Neuronal stem cell (in vitro differentiated cells): ENCODE measurements at regions not wholly inside any gene's neighbourhood (a gene's known extent, or its start where the extent isn't known, plus 50 kb on each side); places are given as distances from the start of the nearest gene placed in this dataset.

Experiments used
- DNase-seq: peaks from one replicate; pipeline ENCODE4 v3.0.0-alpha.2; 2013; ENCODE audit warnings: low spot score
- H2AFZ ChIP-seq: one replicate; pipeline ENCODE4 v1.6.1; 2013; ENCODE audit warnings: mild to moderate bottlenecking, low read length, inconsistent platforms
- H2AK5ac ChIP-seq: 2 replicates; pipeline ENCODE4 v1.6.1; 2013; ENCODE audit warnings: low read depth, mild to moderate bottlenecking, inconsistent platforms, low read length, moderate library complexity, mixed read lengths
- H2BK120ac ChIP-seq: 2 replicates; pipeline ENCODE4 v1.6.1; 2013; ENCODE audit warnings: low read depth, mild to moderate bottlenecking, inconsistent platforms, low read length, moderate library complexity, mixed read lengths
- H2BK12ac ChIP-seq: one replicate; pipeline ENCODE4 v1.6.1; 2013; ENCODE audit warnings: low read length, inconsistent platforms
- H2BK15ac ChIP-seq: 2 replicates; pipeline ENCODE4 v1.6.1; 2013; ENCODE audit warnings: mild to moderate bottlenecking, low read length, inconsistent platforms, mixed read lengths
- H2BK5ac ChIP-seq: one replicate; pipeline ENCODE4 v1.6.1; 2013; ENCODE audit warnings: inconsistent platforms, mild to moderate bottlenecking, low read length, moderate library complexity
- H3K14ac ChIP-seq: one replicate; pipeline ENCODE4 v1.6.1; 2013; ENCODE audit warnings: low read length, inconsistent platforms
- H3K18ac ChIP-seq: 2 replicates; pipeline ENCODE4 v1.6.1; 2013; ENCODE audit warnings: low read length, inconsistent platforms
- H3K23ac ChIP-seq: 2 replicates; pipeline ENCODE4 v1.6.1; 2013; ENCODE audit warnings: low read depth, mild to moderate bottlenecking, mixed read lengths, low read length, inconsistent platforms; ENCODE audit not compliant: poor library complexity
- H3K27ac ChIP-seq: replicated peaks from 3 replicates; pipeline ENCODE4 v1.5.1; 2013; ENCODE audit warnings: low read length, inconsistent platforms
- H3K27me3 ChIP-seq, 3 experiments: 2 replicates each; pipeline ENCODE4 v1.6.1; 2013; ENCODE audit warnings: low read length in 3 of 3, mild to moderate bottlenecking in 2 of 3, inconsistent platforms in 1 of 3, low read depth in 1 of 3, mixed read lengths in 1 of 3, moderate library complexity in 1 of 3; ENCODE audit not compliant: control insufficient read depth in 3 of 3, insufficient read depth in 3 of 3
- H3K36me3 ChIP-seq, 2 donors: replicated peaks in 1 of 2; 2 replicates each; pipeline ENCODE4 v1.6.1; 2013; ENCODE audit warnings: low read length in 2 of 2; ENCODE audit not compliant: control insufficient read depth in 2 of 2, insufficient read depth in 2 of 2
- H3K4ac ChIP-seq: 2 replicates; pipeline ENCODE4 v1.6.1; 2013; ENCODE audit warnings: inconsistent platforms, mild to moderate bottlenecking, low read length, moderate library complexity
- H3K4me1 ChIP-seq, 2 donors: 1 replicate in 1 of 2; 2 replicates in 1 of 2; pipeline ENCODE4 v1.6.1; 2013; ENCODE audit warnings: low read length in 2 of 2, low read depth in 1 of 2; ENCODE audit not compliant: control insufficient read depth in 2 of 2, insufficient read depth in 1 of 2
- H3K4me2 ChIP-seq: one replicate; pipeline ENCODE4 v1.6.1; 2013; ENCODE audit warnings: mild to moderate bottlenecking, low read length, inconsistent platforms; ENCODE audit not compliant: insufficient read depth, poor library complexity, severe bottlenecking
- H3K4me3 ChIP-seq, 2 donors: 2 replicates each; pipeline ENCODE4 v1.5.1; 2013; ENCODE audit warnings: low read length in 2 of 2, mild to moderate bottlenecking in 2 of 2, inconsistent platforms in 1 of 2, moderate library complexity in 1 of 2
- H3K79me1 ChIP-seq: one replicate; pipeline ENCODE4 v1.6.1; 2013; ENCODE audit warnings: low read depth, mild to moderate bottlenecking, inconsistent platforms, low read length, moderate library complexity
- H3K9ac ChIP-seq: one replicate; pipeline ENCODE4 v1.6.1; 2013; ENCODE audit warnings: mild to moderate bottlenecking, low read depth, low read length, inconsistent platforms; ENCODE audit not compliant: poor library complexity
- H3K9me3 ChIP-seq, 2 donors: replicated peaks in 1 of 2; 2 replicates each; pipeline versions ENCODE3 to v1.6.1; 2013; ENCODE audit warnings: low read length in 2 of 2, mild to moderate bottlenecking in 2 of 2, inconsistent platforms in 1 of 2, low read depth in 1 of 2, mixed read lengths in 1 of 2, moderate library complexity in 1 of 2; ENCODE audit not compliant: control insufficient read depth in 2 of 2, insufficient read depth in 1 of 2
- H4K8ac ChIP-seq: one replicate; pipeline ENCODE4 v1.6.1; 2013; ENCODE audit warnings: low read depth, mild to moderate bottlenecking, inconsistent platforms, low read length, moderate library complexity
- H4K91ac ChIP-seq: one replicate; pipeline ENCODE4 v1.6.1; 2013; ENCODE audit warnings: low read length, low read depth, mild to moderate bottlenecking, inconsistent platforms; ENCODE audit not compliant: poor library complexity
- WGBS, 2 donors: extraction: QIAGEN DNeasy Blood & Tissue Kit; methylation state at CpG; one replicate each; pipeline ENCODE4 v1.1.7; 2013; ENCODE audit warnings: missing lambda C conversion rate in 2 of 2, mixed read lengths in 1 of 2; ENCODE audit not compliant: insufficient read length in 2 of 2, insufficient replicate concordance in 1 of 2; ENCODE audit errors: extremely low coverage in 2 of 2; 5-methylcytosine and 5-hydroxymethylcytosine counted together

GRCh38 chr2:104501342-104501741 is 352.6 kb upstream of the POU3F3 start:
- WGBS, 2 donors, result no CpG with 5 or more reads among the region's 6 CpGs

GRCh38 chr2:104501929-104502328 is 352.0 kb upstream of the POU3F3 start:
- no peak overlapping the region for H2AFZ ChIP-seq
- no peak overlapping the region for H3K27ac ChIP-seq
- H3K4me1 ChIP-seq, result peaks cover 3 to 22% of the 10 kb centered on the region in 2 donors
- peak overlapping the region; percentile 9 for H3K18ac ChIP-seq
- H3K36me3 ChIP-seq, result no peaks in the 10 kb centered on the region
- no peak overlapping the region for H2BK12ac ChIP-seq
- no peaks in the 10 kb centered on the region for H3K9me3 ChIP-seq
- DNase-seq, result no peak
- no peak overlapping the region for H3K4me2 ChIP-seq
- H3K23ac ChIP-seq, result no peak overlapping the region
- H3K79me1 ChIP-seq, result no peaks in the 10 kb centered on the region
- WGBS, 2 donors, result no CpG with 5 or more reads among the region's 14 CpGs
- no peaks in the 10 kb centered on the region for H3K27me3 ChIP-seq
- H4K8ac ChIP-seq, result no peak overlapping the region
- no peak overlapping the region for H2BK120ac ChIP-seq
- no peak overlapping the region for H3K14ac ChIP-seq
- no peak overlapping the region for H4K91ac ChIP-seq
- H3K4ac ChIP-seq, result no peak overlapping the region
- no peak overlapping the region for H2AK5ac ChIP-seq
- H2BK5ac ChIP-seq, result no peak overlapping the region
- no peak overlapping the region for H2BK15ac ChIP-seq
- H3K9ac ChIP-seq, result no peak overlapping the region
- no peak overlapping the region for H3K4me3 ChIP-seq

More at GRCh38 chr2:104501342-104501741, 352.6 kb upstream of the POU3F3 start:
- Histone ChIP-seq H2BK120ac (no peak overlapping the region), H4K91ac (no peak overlapping the region), H3K9ac (no peak overlapping the region), H3K27me3 (no peaks in the 10 kb centered on the region), H3K18ac (no peak overlapping the region), H2BK15ac (no peak overlapping the region), H3K4me3 (no peak overlapping the region), H3K36me3 (no peaks in the 10 kb centered on the region), H2BK5ac (no peak overlapping the region), H3K23ac (no peak overlapping the region), H2BK12ac (no peak overlapping the region), H2AFZ (no peak overlapping the region), H3K4ac (no peak overlapping the region), H2AK5ac (no peak overlapping the region), H3K4me2 (no peak overlapping the region), H3K14ac (no peak overlapping the region), H3K27ac (no peak overlapping the region), H3K9me3 (no peaks in the 10 kb centered on the region), H3K4me1 (peaks cover 3 to 22% of the 10 kb centered on the region in 2 donors), H4K8ac (no peak overlapping the region), H3K79me1 (no peaks in the 10 kb centered on the region)
- DNase-seq, result no peak

GRCh38 chr2:104502901-104503300 is 351.0 kb upstream of the POU3F3 start:
- no peak for DNase-seq
- Histone ChIP-seq H3K27me3 (no peaks in the 10 kb centered on the region), H2AK5ac (no peak overlapping the region), H3K4me1 (peaks cover 3 to 22% of the 10 kb centered on the region in 2 donors), H2BK15ac (no peak overlapping the region), H2BK12ac (no peak overlapping the region), H4K91ac (no peak overlapping the region), H3K23ac (no peak overlapping the region), H3K18ac (no peak overlapping the region), H3K9me3 (no peaks in the 10 kb centered on the region), H3K36me3 (no peaks in the 10 kb centered on the region), H2BK120ac (no peak overlapping the region), H3K79me1 (no peaks in the 10 kb centered on the region), H3K4me3 (no peak overlapping the region), H3K14ac (no peak overlapping the region), H3K9ac (no peak overlapping the region), H3K4me2 (no peak overlapping the region), H2AFZ (peak overlapping the region; percentile 47), H2BK5ac (no peak overlapping the region), H4K8ac (no peak overlapping the region), H3K4ac (no peak overlapping the region), H3K27ac (no peak overlapping the region)
- no CpG with 5 or more reads among the region's 7 CpGs for WGBS, 2 donors

GRCh38 chr2:104504331-104505073 is 349.4 kb upstream of the POU3F3 start:
- Histone ChIP-seq H3K9ac (no peak overlapping the region), H3K14ac (no peak overlapping the region), H3K4me3 (no peak overlapping the region), H4K8ac (no peak overlapping the region), H3K9me3 (no peaks in the 10 kb centered on the region), H3K4ac (no peak overlapping the region), H3K4me2 (no peak overlapping the region), H2BK5ac (no peak overlapping the region), H2BK12ac (no peak overlapping the region), H4K91ac (no peak overlapping the region), H2BK120ac (no peak overlapping the region), H2AFZ (no peak overlapping the region), H3K79me1 (no peaks in the 10 kb centered on the region), H2AK5ac (no peak overlapping the region), H3K36me3 (no peaks in the 10 kb centered on the region), H3K18ac (no peak overlapping the region), H3K27ac (no peak overlapping the region), H3K27me3 (no peaks in the 10 kb centered on the region), H2BK15ac (no peak overlapping the region), H3K23ac (no peak overlapping the region), H3K4me1 (peaks cover 3 to 22% of the 10 kb centered on the region in 2 donors)
- WGBS, 2 donors, result no CpG with 5 or more reads among the region's 8 CpGs
- DNase-seq, result no peak
